GM12878 (cell line): ENCODE measurements at regions not wholly inside any gene's neighbourhood (a gene's known extent, or its start where the extent isn't known, plus 50 kb on each side); places are given as distances from the start of the nearest gene placed in this dataset.

Source experiments
- ATAC-seq: fragments of 200-7000 bp; cut with Tn5 transposase; 3 replicates; pipeline ENCODE4 v1.9.1; 2020; ENCODE audit warnings: mild to moderate bottlenecking, moderate library complexity
- BruUV-seq: library from RNA; stranded (reverse); fragments of 400-500 nt; replicated peaks from 2 replicates; lab custom pipeline; 2021; lab: Mats Ljungman, UMichigan
- CTCF ChIA-PET: fragments of 300-600 bp; sonication (Branson Sonifier 250); formaldehyde crosslinking; extraction: SDS; loops from one replicate; lab custom pipeline; 2021; ENCODE audit warnings: inconsistent platforms; lab: Yijun Ruan, JAX
- POLR2A ChIA-PET: fragments of 350-600 bp; formaldehyde crosslinking; extraction: SDS; loops from one replicate; lab custom pipeline; 2021; ENCODE audit warnings: inconsistent platforms; lab: Charles Lee
- RAD21 ChIA-PET: fragments of 300-600 bp; sonication (Branson Sonifier 250); formaldehyde crosslinking; loops from one replicate; lab custom pipeline; 2023; ENCODE audit warnings: antibody characterized with exemption; ENCODE audit not compliant: unreplicated experiment; lab: Charles Lee
- SMC1A ChIA-PET: fragments of 300-600 bp; sonication (Branson Sonifier 250); formaldehyde crosslinking; loops from one replicate; lab custom pipeline; 2023; ENCODE audit not compliant: unreplicated experiment, uncharacterized antibody; lab: Charles Lee
- DNase-seq: peaks from one replicate; pipeline ENCODE4 v3.0.0-alpha.2; 2011; ENCODE audit warnings: low read depth, low spot score
- FAIRE-seq: peaks from 3 replicates; lab custom pipeline; 2011; peaks lifted over from hg19 to GRCh38; lab: Jason Lieb, UNC
- H2AFZ ChIP-seq: 2 replicates; pipeline ENCODE4 v1.6.0; 2011; ENCODE audit warnings: low read depth, low read length, control low read depth; ENCODE audit not compliant: control insufficient read depth
- H3K27ac ChIP-seq: 2 replicates; pipeline ENCODE4 v1.5.1; 2011; ENCODE audit warnings: control low read depth; ENCODE audit not compliant: control insufficient read depth, insufficient read depth
- H3K27me3 ChIP-seq, 2 experiments: replicated peaks in 1 of 2; 2 replicates each; pipeline versions ENCODE4 v1.6.0 to v1.6.1; 2011; ENCODE audit warnings: low read length in 1 of 2; ENCODE audit not compliant: control insufficient read depth in 2 of 2, insufficient read depth in 2 of 2
- H3K36me3 ChIP-seq, 2 experiments: 2 replicates each; pipeline ENCODE4 v1.5.1; 2011; ENCODE audit warnings: low read length in 1 of 2; ENCODE audit not compliant: control insufficient read depth in 2 of 2, insufficient read depth in 2 of 2
- H3K4me1 ChIP-seq: 2 replicates; pipeline ENCODE4 v1.6.1; 2011; ENCODE audit warnings: mild to moderate bottlenecking, low read length, moderate library complexity, mixed read lengths; ENCODE audit not compliant: control insufficient read depth, insufficient read depth
- H3K4me2 ChIP-seq: 2 replicates; pipeline ENCODE4 v1.6.0; 2011; ENCODE audit warnings: control low read depth; ENCODE audit not compliant: control insufficient read depth, insufficient read depth
- H3K4me3 ChIP-seq: fragments of 200-600 bp; sonication (generic); 2 replicates; pipeline ENCODE4 v1.5.1; 2016
- H3K79me2 ChIP-seq: 2 replicates; pipeline ENCODE4 v1.6.0; 2011; ENCODE audit warnings: low read length; ENCODE audit not compliant: control insufficient read depth, insufficient read depth
- H3K9ac ChIP-seq: 2 replicates; pipeline ENCODE4 v1.8.0; 2011; ENCODE audit warnings: low read length, control low read depth, mixed read lengths; ENCODE audit not compliant: control insufficient read depth, insufficient read depth
- H3K9me3 ChIP-seq: replicated peaks from 3 replicates; pipeline ENCODE4 v1.5.1; 2011; ENCODE audit warnings: mild to moderate bottlenecking, low read length; ENCODE audit not compliant: control insufficient read depth, insufficient read depth
- H4K20me1 ChIP-seq: 2 replicates; pipeline ENCODE4 v1.6.0; 2011; ENCODE audit not compliant: control insufficient read depth, insufficient read depth
- CHD4 ChIP-seq: fragments of 200-600 bp; sonication (generic); IDR thresholded peaks from 2 replicates; pipeline ENCODE4 v1.6.1; 2016; ENCODE audit warnings: mild to moderate bottlenecking
- EGR1 ChIP-seq, 2 experiments: IDR thresholded peaks; 1 replicate in 1 of 2; 2 replicates in 1 of 2; pipeline ENCODE4 v1.6.1; 2011 to 2012; ENCODE audit warnings: low read depth in 2 of 2, low read length in 2 of 2, borderline replicate concordance in 1 of 2, mild to moderate bottlenecking in 1 of 2, moderate library complexity in 1 of 2
- GATAD2B ChIP-seq: fragments of 450-650 bp; conservative IDR thresholded peaks from 2 replicates; pipeline ENCODE4 v1.6.1; 2017; ENCODE audit warnings: low read depth, mild to moderate bottlenecking, moderate library complexity
- MEF2B ChIP-seq: fragments of 450-650 bp; IDR thresholded peaks from 2 replicates; pipeline ENCODE4 v1.6.1; 2018; ENCODE audit warnings: mild to moderate bottlenecking, moderate library complexity; ENCODE audit not compliant: partially characterized antibody, poor library complexity, severe bottlenecking
- MTA3 ChIP-seq: IDR thresholded peaks from 2 replicates; pipeline ENCODE4 v1.6.1; 2012; ENCODE audit warnings: low read length, inconsistent platforms, borderline replicate concordance
- MXI1 ChIP-seq: fragments of 150-350 bp; IDR thresholded peaks from 2 replicates; pipeline ENCODE4 v1.6.1; 2011; ENCODE audit warnings: low read depth, mild to moderate bottlenecking, inconsistent platforms, low read length, improper control_type of control experiment
- POU2F2 ChIP-seq: IDR thresholded peaks from 3 replicates; pipeline ENCODE4 v1.6.1; 2011; ENCODE audit warnings: low read depth, mild to moderate bottlenecking, low read length, borderline replicate concordance
- SMARCA5 ChIP-seq: fragments of 450-650 bp; IDR thresholded peaks from 2 replicates; pipeline ENCODE4 v1.6.1; 2017; ENCODE audit warnings: mild to moderate bottlenecking
- STAT3 ChIP-seq: IDR thresholded peaks from 2 replicates; pipeline ENCODE4 v1.6.1; 2011; ENCODE audit warnings: low read depth, low read length, improper control_type of control experiment
- TCF7 ChIP-seq: IDR thresholded peaks from 2 replicates; pipeline ENCODE4 v1.6.1; 2014; ENCODE audit warnings: antibody characterized with exemption, borderline replicate concordance
- ZNF622 ChIP-seq: fragments of 450-650 bp; IDR thresholded peaks from 2 replicates; pipeline ENCODE4 v1.6.1; 2017; ENCODE audit warnings: mild to moderate bottlenecking, inconsistent platforms
- ZSCAN29 ChIP-seq: fragments of 450-650 bp; IDR thresholded peaks from 2 replicates; pipeline ENCODE4 v1.6.1; 2017; ENCODE audit warnings: mild to moderate bottlenecking, moderate library complexity
- WGBS: methylation state at CpG from one replicate; pipeline ENCODE4 v1.1.6; 2016; ENCODE audit warnings: low lambda C conversion rate; ENCODE audit not compliant: insufficient replicate concordance, insufficient coverage; ENCODE audit errors: missing lambda C conversion rate; 5-methylcytosine and 5-hydroxymethylcytosine counted together
- in situ Hi-C: fragments of 300-500 bp; cut with MboI; formaldehyde crosslinking; loops from 9 replicates; pipeline ENCODE4 v1.14.3; 2018; ENCODE audit warnings: mixed read lengths
- intact Hi-C: fragments of 100-400 bp; cut with micrococcal nuclease; formaldehyde crosslinking; loops from one replicate; pipeline ENCODE4 v1.14.2; 2022; ENCODE audit not compliant: unreplicated experiment
- TF ChIP-seq, protein P1 (sequence below): IDR thresholded peaks from 2 replicates; pipeline ENCODE4 v1.6.1; 2012; ENCODE audit warnings: low read depth, low read length, improper control_type of control experiment
- TF ChIP-seq, protein P2 (sequence below): fragments of 450-650 bp; IDR thresholded peaks from 2 replicates; pipeline ENCODE4 v1.6.1; 2016; ENCODE audit warnings: mild to moderate bottlenecking
- TF ChIP-seq, protein P3 (sequence below): IDR thresholded peaks from 2 replicates; pipeline ENCODE4 v1.6.1; 2012; ENCODE audit warnings: mild to moderate bottlenecking, low read depth, low read length
- TF ChIP-seq, protein P4 (sequence below): IDR thresholded peaks from 2 replicates; pipeline ENCODE4 v1.6.1; 2011; ENCODE audit warnings: mild to moderate bottlenecking, low read depth, low read length, moderate library complexity; ENCODE audit not compliant: insufficient replicate concordance

DNA sequence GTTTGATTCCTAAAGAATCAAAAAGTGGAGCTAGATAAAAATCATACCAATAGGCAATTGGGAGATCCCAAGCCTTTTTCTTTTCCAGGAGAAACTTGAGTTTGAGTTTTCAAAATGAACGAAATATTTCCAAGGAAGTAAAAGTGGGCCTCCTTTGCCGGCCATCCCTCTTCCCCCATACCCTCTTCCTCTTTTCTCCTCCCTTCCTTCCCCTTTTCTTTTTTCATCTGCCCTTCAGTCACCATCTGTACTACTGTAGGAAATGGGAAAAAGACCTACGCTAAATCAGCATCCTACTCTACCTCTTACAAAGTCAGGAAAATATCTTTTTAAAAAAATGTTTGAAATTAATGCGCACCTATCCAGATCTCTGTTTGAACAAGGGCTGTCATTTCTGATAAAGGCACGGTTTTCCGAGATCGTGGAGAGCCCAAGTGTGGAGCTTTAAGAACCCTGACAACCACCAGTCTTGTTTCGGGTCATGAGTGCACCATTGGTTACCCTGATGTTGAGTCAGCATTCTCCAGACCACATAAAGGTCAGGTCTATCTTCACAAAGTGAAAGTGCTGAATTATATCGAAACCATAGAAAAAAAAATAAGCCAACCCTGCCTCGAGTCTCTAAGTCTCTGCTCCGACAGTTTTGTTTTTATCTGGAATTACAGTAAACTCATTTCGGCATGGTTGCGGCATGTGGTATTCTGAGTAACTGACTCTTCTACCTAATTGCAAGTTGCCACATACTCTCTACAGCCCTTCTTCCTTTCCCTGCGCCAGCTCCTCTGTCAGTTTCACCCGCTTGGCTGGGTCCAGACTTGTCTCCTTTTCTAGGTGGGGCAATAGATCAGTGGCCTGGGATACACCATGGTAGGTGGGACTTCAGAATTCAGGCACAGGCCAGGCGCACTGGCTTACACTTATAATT is 140.2 kb upstream of the KLF3 start:
- BruUV-seq: no TSS peak
- ChIA-PET POLR2A (interaction anchor here (0.7 kb wide), 1 partner anchor 290 kb away, joined by 3 read pairs; no protein-coding TSS in a partner anchor), SMC1A (interaction anchor here (0.7 to 3.2 kb wide), 5 partner anchors 21 to 344 kb away, joined by 3 to 22 read pairs (median 4); no protein-coding TSS in a partner anchor), RAD21 (interaction anchor here (0.9 kb wide), 1 partner anchor 21 kb away, joined by 5 read pairs; no protein-coding TSS in a partner anchor), CTCF (interaction anchor here (1.0 to 1.4 kb wide), 2 partner anchors 22 to 70 kb away, joined by 3 to 4 read pairs; no protein-coding TSS in a partner anchor)
- in situ Hi-C loops (no loop called here), intact Hi-C loops (loop anchor here (2.0 to 5.0 kb wide), 3 partner anchors 37 to 206 kb away; no protein-coding TSS in a partner anchor)
- Histone ChIP-seq H4K20me1 (no peaks in the 10 kb centered on the region), H3K4me1 (peaks cover 14% of the 10 kb centered on the region), H3K4me3 (peak overlapping the region; percentile 35; the same call in 1 of the 2 replicates), H3K36me3 (no peaks in the 10 kb centered on the region), H3K27ac (peak overlapping the region; percentile 57), H3K79me2 (no peaks in the 10 kb centered on the region), H3K27me3 (no peaks in the 10 kb centered on the region), H3K9me3 (no peaks in the 10 kb centered on the region; the same call in 1 of the 3 replicates), H3K9ac (peak overlapping the region; percentile 41; the same call in 1 of the 2 replicates), H2AFZ (peak overlapping the region; percentile 60), H3K4me2 (peak overlapping the region; percentile 85)
- DNase-seq: peak; percentile 82
- peak; percentile 89 for FAIRE-seq
- peak; percentile 99 for ATAC-seq
- WGBS: 4% methylated on average over 16 of the region's 16 CpGs
- TF ChIP-seq, protein P1, sequence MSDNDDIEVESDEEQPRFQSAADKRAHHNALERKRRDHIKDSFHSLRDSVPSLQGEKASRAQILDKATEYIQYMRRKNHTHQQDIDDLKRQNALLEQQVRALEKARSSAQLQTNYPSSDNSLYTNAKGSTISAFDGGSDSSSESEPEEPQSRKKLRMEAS: no peak
- TF ChIP-seq, protein P2, sequence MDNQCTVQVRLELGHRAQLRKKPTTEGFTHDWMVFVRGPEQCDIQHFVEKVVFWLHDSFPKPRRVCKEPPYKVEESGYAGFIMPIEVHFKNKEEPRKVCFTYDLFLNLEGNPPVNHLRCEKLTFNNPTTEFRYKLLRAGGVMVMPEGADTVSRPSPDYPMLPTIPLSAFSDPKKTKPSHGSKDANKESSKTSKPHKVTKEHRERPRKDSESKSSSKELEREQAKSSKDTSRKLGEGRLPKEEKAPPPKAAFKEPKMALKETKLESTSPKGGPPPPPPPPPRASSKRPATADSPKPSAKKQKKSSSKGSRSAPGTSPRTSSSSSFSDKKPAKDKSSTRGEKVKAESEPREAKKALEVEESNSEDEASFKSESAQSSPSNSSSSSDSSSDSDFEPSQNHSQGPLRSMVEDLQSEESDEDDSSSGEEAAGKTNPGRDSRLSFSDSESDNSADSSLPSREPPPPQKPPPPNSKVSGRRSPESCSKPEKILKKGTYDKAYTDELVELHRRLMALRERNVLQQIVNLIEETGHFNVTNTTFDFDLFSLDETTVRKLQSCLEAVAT: peak; percentile 63; the same call in 1 of the 2 replicates
- TF ChIP-seq, protein P3, sequence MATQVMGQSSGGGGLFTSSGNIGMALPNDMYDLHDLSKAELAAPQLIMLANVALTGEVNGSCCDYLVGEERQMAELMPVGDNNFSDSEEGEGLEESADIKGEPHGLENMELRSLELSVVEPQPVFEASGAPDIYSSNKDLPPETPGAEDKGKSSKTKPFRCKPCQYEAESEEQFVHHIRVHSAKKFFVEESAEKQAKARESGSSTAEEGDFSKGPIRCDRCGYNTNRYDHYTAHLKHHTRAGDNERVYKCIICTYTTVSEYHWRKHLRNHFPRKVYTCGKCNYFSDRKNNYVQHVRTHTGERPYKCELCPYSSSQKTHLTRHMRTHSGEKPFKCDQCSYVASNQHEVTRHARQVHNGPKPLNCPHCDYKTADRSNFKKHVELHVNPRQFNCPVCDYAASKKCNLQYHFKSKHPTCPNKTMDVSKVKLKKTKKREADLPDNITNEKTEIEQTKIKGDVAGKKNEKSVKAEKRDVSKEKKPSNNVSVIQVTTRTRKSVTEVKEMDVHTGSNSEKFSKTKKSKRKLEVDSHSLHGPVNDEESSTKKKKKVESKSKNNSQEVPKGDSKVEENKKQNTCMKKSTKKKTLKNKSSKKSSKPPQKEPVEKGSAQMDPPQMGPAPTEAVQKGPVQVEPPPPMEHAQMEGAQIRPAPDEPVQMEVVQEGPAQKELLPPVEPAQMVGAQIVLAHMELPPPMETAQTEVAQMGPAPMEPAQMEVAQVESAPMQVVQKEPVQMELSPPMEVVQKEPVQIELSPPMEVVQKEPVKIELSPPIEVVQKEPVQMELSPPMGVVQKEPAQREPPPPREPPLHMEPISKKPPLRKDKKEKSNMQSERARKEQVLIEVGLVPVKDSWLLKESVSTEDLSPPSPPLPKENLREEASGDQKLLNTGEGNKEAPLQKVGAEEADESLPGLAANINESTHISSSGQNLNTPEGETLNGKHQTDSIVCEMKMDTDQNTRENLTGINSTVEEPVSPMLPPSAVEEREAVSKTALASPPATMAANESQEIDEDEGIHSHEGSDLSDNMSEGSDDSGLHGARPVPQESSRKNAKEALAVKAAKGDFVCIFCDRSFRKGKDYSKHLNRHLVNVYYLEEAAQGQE: no peak
- TF ChIP-seq ZSCAN29: no peak
- TF ChIP-seq SMARCA5: no peak
- no peak for TF ChIP-seq ZNF622
- TF ChIP-seq, protein P4, sequence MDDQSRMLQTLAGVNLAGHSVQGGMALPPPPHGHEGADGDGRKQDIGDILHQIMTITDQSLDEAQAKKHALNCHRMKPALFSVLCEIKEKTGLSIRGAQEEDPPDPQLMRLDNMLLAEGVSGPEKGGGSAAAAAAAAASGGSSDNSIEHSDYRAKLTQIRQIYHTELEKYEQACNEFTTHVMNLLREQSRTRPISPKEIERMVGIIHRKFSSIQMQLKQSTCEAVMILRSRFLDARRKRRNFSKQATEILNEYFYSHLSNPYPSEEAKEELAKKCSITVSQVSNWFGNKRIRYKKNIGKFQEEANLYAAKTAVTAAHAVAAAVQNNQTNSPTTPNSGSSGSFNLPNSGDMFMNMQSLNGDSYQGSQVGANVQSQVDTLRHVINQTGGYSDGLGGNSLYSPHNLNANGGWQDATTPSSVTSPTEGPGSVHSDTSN: no peak
- TF ChIP-seq TCF7: peak; percentile 78; the same call in 1 of the 2 replicates
- TF ChIP-seq STAT3: 0 out of 2 replicates have a peak, but pooled peaks have one; percentile 37
- peak; percentile 97 for TF ChIP-seq MTA3
- peak; percentile 26 for TF ChIP-seq MEF2B
- TF ChIP-seq GATAD2B: no peak
- TF ChIP-seq CHD4: no peak
- peak; percentile 67; the same call in 2 of the 3 replicates for TF ChIP-seq POU2F2
- no peak for TF ChIP-seq MXI1
- no peak for TF ChIP-seq EGR1 (IDR thresholded peaks at IDR 0.05; ENCODE audit: borderline replicate concordance in 1 of 2, low read depth in 2 of 2, low read length in 2 of 2)
